GM18861 (cell line): ENCODE measurements at regions not wholly inside any gene's neighbourhood (a gene's known extent, or its start where the extent isn't known, plus 50 kb on each side); places are given as distances from the start of the nearest gene placed in this dataset.
A peak's percentile ranks its signal among the peaks of the same experiment; 100 is the strongest.

Experiments
- ATAC-seq: cut with Tn5 transposase; IDR thresholded peaks from one replicate; pipeline ENCODE4 v1.9.1; 2021; ENCODE audit not compliant: unreplicated experiment

DNA sequence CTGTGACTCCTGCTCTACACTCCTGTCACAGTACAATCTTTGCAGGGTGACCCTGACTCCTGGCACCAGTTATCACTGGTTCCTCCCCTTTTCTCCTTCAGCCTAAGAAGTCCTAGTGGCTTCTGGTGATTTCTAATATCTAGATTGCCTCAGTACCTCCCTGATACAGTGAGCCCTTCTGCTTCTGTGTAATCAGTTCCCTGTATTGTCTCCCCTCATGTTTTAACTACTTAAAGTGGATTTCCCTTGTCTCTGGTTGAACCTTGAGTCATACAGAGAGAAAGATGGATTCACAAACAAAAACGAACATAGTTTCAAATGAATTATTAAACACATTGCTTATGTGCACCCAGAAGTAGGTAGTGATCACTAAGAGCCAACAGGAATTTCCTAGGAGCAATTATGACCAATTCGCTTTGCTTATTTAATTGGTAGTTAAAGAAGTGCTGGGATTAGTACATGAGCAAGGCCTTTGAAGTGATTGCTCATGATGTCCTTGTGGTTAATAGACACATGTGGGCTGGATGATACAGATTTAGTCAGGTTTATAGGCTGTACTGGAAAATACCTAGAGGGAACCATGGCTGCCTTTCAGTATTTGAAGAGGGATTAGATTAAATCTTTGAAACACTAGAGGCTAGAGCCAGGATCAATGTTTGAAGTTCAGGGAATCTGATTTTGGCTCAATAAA, 145.8 kb upstream of the MEF2C start:
- no peak for ATAC-seq

DNA sequence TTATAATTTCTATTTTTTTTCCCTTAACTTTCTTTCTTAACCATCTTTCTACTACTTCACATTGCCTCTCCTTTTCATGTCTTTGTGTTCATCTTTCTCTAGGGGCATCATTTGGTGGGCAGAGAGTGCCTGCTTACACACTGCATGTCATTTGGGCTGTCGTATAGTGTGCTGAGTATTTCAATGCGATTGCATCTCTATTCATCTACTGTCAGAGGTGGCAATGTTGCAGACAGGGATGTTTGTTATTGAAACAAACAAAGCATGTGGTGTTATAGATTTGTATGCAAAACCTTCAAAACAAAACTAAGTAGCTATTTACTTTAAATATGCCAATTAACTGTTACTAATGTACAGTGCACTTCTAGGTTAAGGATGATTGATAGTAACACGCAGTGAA, 141.1 kb upstream of the MEF2C start:
- ATAC-seq = no peak

DNA sequence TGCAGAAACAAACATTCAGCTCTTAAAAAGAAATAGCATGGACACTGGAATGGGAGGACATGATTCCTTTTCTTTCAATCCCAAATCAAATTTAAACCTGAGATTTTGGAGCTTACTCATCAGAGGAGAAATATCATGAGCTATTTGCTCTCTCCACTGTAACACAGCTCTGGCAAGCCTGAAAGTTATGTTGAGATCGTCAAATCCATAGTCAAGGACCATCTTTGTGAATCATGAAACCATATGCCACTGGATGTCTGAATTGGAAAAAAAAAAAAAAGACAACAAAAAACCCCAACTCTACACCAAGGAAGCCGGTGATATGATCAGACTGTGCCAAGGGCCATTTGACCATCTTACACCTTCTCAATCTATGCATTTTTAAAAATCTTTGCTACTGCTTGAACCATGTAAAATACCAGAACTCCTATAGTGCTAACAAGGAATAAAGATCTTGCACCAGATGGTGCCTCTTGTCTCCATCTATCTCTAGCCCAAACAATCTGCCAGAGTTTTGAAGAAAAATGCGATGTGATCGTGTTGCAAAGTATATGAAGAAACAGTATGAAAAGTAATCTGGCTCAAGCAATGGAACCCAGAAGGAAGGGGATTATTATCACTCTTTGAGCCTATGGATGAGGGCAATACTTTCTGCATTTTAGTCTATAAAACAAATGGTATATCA, 138.1 kb upstream of the MEF2C start:
- no peak for ATAC-seq

DNA sequence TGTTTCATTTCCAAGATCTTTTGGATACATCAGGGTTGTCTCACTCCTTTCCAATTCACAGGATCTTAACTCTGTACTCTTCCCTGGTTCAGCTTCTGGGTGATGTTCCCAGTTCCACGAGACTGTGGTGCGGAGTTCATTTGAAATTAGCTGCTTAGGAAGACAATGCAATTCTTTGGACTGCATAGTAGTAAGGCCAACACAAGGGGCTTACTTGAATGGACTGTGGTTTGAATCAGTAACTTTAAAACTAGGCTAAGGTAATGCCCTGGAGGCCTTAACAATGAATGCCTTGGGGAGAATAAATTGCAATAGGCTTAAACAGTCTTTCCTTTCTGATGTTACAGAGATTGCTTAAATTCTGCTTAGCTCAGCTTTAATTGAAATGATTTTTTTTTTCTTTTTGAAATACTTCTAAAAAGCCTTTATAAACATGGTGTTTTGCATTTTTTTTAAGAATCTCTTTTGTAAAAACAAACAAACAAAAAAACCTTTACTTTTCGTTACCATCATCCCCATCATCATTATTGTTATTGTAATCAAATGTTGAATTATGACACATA, 133.8 kb upstream of the MEF2C start:
- ATAC-seq = no peak

DNA sequence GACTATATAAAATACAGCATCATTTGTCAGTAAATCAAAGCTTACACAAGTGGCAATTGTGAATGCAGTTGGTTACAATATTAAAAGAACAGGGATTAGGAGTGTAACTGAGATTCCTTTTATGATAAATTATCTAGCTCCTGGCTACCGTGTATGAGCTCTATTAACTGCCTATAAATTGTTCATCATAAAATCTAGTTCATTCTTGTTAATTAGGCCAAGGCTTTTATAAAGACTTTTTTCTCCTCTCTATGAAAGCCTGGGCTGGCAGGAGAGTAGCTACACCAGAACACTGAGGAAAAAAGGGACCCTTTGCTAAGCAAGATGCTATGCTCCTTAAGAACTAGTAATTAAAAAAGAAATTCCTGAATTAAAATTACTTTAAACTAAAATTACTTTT, 132.4 kb upstream of the MEF2C start:
- no peak for ATAC-seq

DNA sequence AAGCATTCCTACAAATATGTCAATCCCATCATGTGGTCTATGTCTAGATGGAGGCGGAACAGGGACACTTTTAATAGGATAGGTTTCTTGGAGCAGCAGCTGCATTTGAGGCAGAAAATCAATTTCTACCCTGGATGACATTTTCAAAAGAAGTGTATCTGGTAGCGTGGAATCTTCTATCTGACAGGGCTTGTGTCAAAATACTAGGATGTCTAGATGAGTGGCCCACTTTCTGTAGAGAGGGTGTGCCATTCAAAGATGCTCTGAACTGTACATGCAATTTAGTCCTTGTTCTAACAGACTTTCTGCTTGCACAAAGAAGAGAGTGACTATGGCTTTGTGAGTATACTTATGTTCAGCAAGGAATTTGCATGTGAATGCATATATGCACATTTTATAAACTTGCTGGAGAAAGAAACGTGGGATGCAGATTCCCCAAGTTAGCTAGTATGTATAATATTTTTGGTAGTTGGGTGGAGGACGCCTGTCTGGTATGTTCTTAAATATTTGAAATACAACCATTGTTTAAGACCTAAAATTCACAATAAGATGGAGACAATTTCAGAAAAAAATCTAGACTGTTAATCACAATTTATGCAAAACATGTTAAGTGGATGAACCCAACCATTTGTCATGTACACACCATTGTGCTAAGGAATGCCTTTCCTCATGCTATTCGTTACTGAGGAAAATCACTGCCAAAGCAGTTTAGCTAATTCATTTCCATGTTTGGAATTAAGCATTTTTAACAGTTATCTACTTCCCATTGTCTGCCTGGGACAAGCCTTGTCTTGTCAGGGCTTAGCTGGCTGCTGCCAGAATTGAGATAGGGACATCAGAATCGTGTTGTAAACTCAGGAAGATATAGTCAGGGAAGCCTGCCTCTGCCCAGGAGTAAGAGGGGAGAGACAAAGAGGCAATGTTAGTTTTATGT, 129.1 kb upstream of the MEF2C start:
- no peak for ATAC-seq

DNA sequence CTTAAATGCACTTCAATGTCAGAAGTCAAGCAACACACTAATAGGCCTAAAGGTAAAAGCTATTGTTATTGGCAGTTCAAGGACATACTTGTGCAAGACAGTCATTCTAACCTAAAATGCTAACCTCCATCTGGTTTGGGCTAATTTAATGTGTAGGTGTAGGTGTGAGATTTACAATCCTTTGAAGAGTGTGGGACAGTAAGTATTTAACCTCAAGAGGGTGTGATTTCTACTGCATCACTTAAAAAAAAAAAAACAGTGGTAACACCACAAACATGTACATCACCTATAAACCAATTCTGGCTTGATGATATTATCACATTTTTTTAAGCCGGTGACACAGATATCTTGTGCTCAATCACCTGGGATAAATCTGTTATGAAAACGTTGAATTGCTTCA, 127.5 kb upstream of the MEF2C start:
- ATAC-seq = no peak

DNA sequence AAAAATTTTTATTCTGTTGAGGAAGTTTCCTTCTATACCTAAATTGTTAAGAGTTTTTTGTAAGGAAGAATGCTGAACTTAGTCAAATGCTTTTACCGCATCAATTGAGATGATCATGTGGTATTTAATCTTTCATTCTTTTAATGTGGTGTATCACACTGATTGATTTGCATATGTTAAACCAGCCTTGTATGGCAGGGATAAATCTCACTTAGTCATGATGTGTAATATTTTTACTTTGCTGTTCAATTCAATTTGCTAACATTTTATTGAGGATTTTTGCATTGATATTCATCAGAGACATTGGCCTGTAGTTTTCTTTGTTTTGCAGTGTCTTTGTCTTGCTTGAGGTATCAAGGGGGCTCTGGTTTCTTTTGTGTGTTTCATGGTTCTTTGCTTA, 125.3 kb upstream of the MEF2C start:
- no peak for ATAC-seq

DNA sequence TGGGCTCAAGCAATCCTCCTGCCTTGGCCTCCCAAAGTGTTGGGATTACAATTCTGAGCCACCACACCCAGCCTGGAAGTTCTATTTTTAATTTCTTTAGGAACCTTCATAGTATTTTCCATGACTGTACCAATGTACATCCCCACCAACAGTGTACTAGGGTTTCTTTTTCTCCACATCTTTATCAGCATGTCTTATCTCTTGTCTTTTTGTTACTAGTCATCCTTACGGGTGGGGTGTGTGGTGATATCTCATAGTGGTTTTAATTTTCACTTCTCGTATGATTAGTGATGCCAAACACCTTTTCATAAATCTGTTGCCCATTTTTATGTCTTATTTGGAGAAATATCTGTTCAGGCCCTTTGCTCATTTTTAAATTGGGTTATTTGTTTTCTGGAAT, 123.0 kb upstream of the MEF2C start:
- ATAC-seq = no peak

DNA sequence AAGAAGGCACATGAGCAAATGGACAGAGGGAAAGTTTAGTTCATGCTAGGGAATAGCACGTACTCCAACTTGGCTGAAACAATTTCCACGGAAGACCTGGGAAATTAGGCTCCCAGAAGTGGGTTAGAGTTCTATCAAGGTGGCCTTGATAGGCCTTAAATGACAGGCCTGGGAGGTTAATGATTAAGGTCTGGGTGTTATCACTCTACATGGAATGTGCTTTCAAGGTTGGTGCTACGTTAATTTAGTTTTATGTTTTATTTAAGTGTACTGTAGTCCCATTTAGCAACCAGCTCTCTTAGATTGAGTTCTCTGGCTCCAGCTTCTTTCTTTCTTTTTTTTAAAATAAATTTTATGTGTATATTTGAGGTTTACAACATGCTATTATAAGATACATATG, 121.4 kb upstream of the MEF2C start:
- no peak for ATAC-seq

DNA sequence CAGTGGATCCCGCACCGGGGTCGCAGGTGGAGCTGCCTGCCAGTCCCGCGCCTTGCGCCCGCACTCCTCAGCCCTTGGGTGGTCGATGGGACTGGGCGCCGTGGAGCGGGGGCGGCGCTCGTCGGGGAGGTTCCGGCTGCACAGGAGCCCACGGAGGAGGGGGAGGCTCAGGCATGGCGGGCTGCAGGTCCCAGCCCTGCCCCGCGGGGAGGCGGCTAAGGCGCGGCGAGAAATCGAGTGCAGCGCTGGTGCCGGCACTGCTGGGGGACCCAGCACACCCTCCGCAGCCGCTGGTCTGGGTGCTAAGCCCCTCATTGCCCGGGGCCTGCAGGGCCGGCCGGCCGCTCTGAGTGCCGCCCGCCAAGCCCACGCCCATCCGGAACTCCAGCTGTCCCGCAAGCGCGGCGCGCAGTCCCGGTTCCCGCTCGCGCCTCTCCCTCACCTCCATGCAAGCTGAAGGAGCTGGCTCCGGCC, 120.6 kb upstream of the MEF2C start:
- ATAC-seq = no peak

DNA sequence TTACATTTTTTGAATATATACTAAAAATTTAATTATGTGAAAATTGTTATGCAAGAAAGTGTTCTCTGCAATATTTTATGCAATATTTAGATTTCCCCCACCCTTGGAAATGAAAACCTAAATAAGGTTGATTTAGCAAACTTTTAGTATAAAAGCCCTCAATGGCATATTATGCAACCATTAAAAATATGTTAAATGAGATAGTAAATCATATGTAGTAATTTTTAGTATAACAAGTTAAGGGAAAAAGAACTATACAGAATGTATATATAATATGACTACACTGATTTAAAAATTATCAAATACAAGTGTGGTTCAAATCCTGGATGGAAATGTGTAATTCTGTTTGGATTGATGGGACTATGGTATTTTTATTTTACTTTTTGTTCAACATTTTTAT, 116.9 kb upstream of the MEF2C start:
- ATAC-seq = no peak

DNA sequence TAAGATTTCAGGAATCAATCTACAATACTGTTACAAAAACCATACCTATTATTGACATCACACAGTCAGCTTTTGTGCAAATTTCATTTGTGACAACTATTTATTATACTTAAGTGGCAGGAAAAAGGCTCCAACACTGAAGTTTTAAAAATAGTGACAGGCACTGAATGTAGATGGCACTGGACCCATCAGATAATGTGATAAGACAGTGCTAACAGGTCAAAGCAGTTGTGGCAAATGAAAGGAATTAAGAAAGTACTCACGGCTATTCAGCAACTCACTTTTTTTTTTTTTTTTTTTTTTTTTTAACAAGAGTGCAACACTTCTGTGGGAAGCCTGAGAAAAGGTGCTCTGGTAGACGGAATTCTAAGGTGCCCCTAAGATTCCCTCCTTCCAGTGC, 115.0 kb upstream of the MEF2C start:
- ATAC-seq = no peak

DNA sequence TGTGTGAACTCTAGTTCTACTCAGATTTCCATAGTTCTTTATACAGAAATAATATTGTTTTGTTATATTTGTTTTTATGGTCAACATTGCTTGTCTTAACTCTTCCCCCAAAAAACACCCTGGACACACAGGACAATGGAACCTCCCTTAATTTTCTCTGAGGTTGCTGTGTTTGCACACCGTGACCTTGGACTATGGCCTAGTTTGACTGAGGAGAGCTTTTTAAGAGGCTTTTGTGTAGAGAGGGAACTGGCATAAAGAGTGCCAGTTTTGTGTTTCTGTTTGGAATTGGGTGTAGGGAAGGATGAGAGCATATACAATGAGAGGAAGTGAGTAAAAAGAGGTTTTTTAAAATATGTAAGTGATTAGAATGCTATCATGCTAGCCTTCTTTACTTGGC, 101.1 kb upstream of the MEF2C start:
- ATAC-seq = no peak

DNA sequence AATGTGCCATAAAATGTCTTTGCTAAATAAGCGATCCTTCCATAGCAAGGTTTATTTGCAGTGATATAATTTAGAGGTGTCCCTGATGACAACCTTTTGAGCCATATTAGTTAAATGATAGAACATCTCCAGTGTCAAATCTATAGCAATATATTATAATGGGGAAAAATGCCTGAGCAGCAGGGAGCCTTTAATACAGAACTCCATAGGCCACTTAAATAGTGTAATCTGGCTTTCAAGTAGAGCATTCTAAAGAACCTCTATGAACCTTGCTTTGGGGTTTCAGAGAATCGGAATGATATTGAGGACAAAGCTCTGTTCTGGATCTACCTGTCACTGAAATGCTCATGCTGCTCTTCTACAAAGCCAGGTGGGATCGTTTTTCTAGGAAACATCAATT, 96.7 kb upstream of the MEF2C start:
- ATAC-seq = no peak

DNA sequence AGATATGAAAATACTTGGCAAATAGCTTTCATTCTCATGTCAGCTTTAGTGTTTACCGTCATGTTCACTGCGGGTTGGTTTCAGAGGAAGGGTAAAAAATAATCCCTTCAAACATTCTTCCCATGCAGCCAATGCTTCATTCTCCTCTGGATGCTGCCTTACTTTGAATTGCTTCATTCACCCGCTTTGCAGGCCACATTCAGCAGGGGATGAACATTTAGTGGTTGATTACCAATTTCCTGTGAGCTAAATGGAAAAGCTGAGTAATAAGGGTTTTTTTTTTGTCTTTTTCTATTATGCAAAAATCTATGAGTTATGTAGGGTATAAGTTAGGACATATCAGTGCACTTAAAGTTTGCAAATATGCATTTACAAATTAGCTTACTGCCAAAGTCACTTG, 96.3 kb upstream of the MEF2C start:
- ATAC-seq = peak; percentile 81

DNA sequence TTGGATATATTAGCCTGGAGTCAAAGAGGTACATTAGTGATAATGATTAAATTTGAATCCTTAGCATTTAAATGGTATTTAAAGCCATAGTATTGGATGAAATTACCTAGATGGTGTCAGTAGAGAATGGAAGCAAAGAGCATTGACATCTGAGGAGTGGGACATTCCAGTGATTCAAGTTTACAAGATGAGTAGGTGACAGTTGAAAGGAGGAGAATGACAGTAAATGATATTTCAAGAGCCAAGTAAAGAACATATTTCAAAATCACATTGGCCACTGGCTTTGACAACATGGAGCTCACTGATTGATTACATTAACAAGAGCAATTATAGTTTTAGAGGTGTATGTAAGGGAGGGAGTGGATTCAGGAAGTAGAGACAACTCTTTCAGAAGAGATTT, 93.9 kb upstream of the MEF2C start:
- no peak for ATAC-seq

DNA sequence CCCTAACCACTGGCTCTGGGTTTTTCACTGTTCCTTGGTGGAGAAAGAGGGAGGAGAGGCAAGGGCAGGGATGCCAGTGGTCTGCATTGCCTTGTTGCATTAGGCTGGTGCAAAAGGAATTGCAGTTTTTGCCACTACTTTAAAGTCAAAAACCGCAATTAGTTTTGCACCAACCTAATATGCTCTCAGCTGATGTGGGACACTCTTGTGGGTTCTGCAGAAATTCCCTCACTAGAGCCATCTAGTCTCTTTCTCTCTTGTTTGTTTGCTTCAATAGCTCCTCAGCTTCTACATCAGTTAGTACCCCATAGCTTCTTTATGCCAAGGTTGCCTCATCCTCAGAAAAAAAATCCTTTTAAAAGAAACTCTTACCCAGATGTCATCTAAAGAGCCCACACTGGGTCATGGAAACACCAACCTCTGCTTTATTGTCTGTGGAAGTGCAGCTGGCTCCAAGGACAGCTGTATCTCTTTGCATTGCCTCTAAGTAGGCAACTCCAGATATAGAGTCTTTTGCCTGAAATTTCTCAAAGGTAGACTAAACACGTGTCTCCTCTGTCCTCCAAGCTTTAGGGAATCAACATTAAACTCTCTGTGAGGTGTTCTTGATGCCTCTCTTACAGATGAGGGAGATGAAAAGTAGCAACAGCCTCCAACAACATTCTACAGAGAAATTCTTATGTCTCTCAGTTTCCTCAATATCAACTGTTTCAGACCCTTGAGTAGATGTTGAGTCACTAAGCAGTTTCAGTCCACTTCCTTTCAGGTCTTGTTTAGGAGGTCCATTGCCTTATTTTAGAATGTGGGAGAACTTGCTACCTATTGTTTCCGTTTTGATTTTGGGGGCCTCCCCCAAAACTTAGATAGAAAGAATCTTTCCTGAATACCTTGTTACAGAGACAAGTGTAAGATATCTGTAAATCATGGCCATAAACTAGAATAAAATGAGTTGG, 84.9 kb upstream of the MEF2C start:
- ATAC-seq = peak; percentile 73

DNA sequence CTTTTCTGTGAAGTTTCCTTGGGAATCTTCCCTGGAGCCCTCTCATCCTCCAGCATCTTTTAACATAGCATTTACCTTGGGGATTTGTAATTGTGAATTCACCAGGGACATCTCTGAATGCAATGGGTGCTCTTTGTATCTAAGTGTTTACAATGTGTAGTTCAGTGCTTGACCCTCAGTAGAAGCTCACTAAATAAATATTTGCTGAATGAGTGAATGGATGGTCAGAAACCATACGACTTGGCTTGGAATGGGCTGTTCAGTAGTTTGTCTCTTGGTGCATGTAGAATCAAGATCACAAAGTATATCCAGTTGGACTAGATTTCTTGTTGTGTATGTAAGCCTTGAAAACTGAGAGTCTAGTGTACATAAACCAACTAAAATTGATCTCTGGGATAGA, 81.8 kb upstream of the MEF2C start:
- ATAC-seq = no peak

DNA sequence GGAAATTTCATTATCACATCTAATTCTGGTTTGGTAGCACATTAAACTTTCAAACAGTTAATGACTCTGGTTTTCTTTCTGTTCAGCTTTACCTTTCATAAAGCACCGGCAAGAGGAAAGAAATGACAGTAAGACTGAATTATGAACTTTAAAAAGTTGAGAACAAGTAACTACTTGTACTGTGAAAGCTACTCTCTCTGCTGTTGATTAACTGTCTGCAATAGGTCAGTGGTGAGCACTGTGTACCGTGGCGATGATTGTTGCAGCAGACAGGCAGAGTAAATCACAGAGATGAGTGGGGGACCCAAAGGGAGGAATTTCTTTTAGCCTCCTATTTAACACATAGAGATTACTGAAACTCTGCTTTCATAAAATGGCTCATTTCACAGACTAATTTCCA, 74.0 kb upstream of the MEF2C start:
- no peak for ATAC-seq
